HepG2 (cell line): ENCODE measurements at regions not wholly inside any gene's neighbourhood (a gene's known extent, or its start where the extent isn't known, plus 50 kb on each side); places are given as distances from the start of the nearest gene placed in this dataset.

ENCODE experiments used
- ATAC-seq: fragments of 200-7000 bp; cut with Tn5 transposase; 3 replicates; pipeline ENCODE4 v1.9.1; 2020; ENCODE audit warnings: mild to moderate bottlenecking, moderate library complexity
- BruUV-seq: library from RNA; stranded (reverse); fragments of 400-500 nt; replicated peaks from 2 replicates; lab custom pipeline; 2021; lab: Mats Ljungman, UMichigan
- CTCF ChIA-PET: fragments of 300-600 bp; formaldehyde crosslinking; extraction: SDS; loops from one replicate; lab custom pipeline; 2021; ENCODE audit warnings: low total read pairs, inconsistent platforms, low intra/inter-chr PET ratio; lab: Yijun Ruan, JAX
- POLR2A ChIA-PET: fragments of 350-600 bp; sonication (Branson Sonifier 250); formaldehyde crosslinking; loops from one replicate; lab custom pipeline; 2020; ENCODE audit warnings: antibody characterized with exemption, inconsistent platforms; lab: Yijun Ruan, JAX
- DNase-seq: peaks from one replicate; pipeline ENCODE4 v3.0.0-alpha.2; 2015; ENCODE audit warnings: low spot score
- FAIRE-seq: peaks from 3 replicates; lab custom pipeline; 2011; peaks lifted over from hg19 to GRCh38; lab: Jason Lieb, UNC
- H2AFZ ChIP-seq: one replicate; pipeline ENCODE4 v1.6.1; 2011; ENCODE audit warnings: low read length, inconsistent platforms
- H3K27ac ChIP-seq: fragments of 300-600 bp; 3 replicates; pipeline ENCODE4 v1.8.0; 2011; ENCODE audit warnings: mixed run types, mild to moderate bottlenecking, mixed read lengths, low read length, inconsistent platforms; ENCODE audit not compliant: insufficient read depth; ENCODE audit errors: extremely low read length
- H3K27me3 ChIP-seq, 2 experiments: fragments of 200-600 bp in 1 of 2; 2 replicates in 1 of 2; 3 replicates in 1 of 2; pipeline versions ENCODE4 v1.6.0 to v1.8.0; 2011; ENCODE audit warnings: low read length in 2 of 2, mild to moderate bottlenecking in 2 of 2, moderate library complexity in 2 of 2, inconsistent platforms in 1 of 2; ENCODE audit not compliant: insufficient read depth in 2 of 2, control insufficient read depth in 1 of 2
- H3K36me3 ChIP-seq, 2 experiments: fragments of 200-600 bp in 1 of 2; replicated peaks in 1 of 2; 2 replicates in 1 of 2; 3 replicates in 1 of 2; pipeline versions ENCODE4 v1.5.1 to v1.8.0; 2011; ENCODE audit warnings: low read length in 2 of 2, inconsistent platforms in 1 of 2; ENCODE audit not compliant: insufficient read depth in 2 of 2, control insufficient read depth in 1 of 2
- H3K4me1 ChIP-seq: 2 replicates; pipeline ENCODE4 v1.5.1; 2012; ENCODE audit warnings: low read length, inconsistent platforms; ENCODE audit not compliant: insufficient read depth
- H3K4me2 ChIP-seq: 2 replicates; pipeline ENCODE4 v1.6.0; 2011; ENCODE audit warnings: low read depth, low read length, inconsistent platforms
- H3K4me3 ChIP-seq, 3 experiments: fragments of 200-600 bp in 1 of 3; sonication (generic), shearing (Covaris generic) in 1 of 3; replicated peaks in 1 of 3; 2 replicates each; pipeline ENCODE4 v1.5.1; 2011 to 2016; ENCODE audit warnings: low read length in 3 of 3, inconsistent platforms in 2 of 3, low read depth in 2 of 3, mild to moderate bottlenecking in 2 of 3, control low read depth in 1 of 3, mixed read lengths in 1 of 3; ENCODE audit not compliant: insufficient read depth in 1 of 3
- H3K79me2 ChIP-seq: one replicate; pipeline ENCODE4 v1.6.1; 2011; ENCODE audit warnings: low read length, inconsistent platforms; ENCODE audit not compliant: insufficient read depth
- H3K9ac ChIP-seq: 2 replicates; pipeline ENCODE4 v1.6.0; 2011; ENCODE audit warnings: mild to moderate bottlenecking, low read depth, low read length, inconsistent platforms; ENCODE audit not compliant: insufficient read depth
- H3K9me3 ChIP-seq: 2 replicates; pipeline ENCODE4 v1.5.1; 2012; ENCODE audit warnings: mild to moderate bottlenecking, low read length
- H4K20me1 ChIP-seq: 2 replicates; pipeline ENCODE4 v1.6.0; 2011; ENCODE audit warnings: inconsistent platforms, mild to moderate bottlenecking, low read length, moderate library complexity; ENCODE audit not compliant: insufficient read depth
- EED ChIP-seq: sonication (generic); formaldehyde crosslinking; IDR thresholded peaks from 2 replicates; pipeline ENCODE4 v1.5.0; 2020; ENCODE audit warnings: mild to moderate bottlenecking, missing genetic modification reagents
- GTF2F1 ChIP-seq: fragments of 150-350 bp; IDR thresholded peaks from 2 replicates; pipeline ENCODE4 v1.6.1; 2014; ENCODE audit warnings: low read length
- MED1 ChIP-seq: sonication (generic); formaldehyde crosslinking; IDR thresholded peaks from 2 replicates; pipeline ENCODE4 v1.4.0; 2020; ENCODE audit warnings: missing genetic modification reagents
- PHF8 ChIP-seq: sonication (generic); formaldehyde crosslinking; IDR thresholded peaks from 2 replicates; pipeline ENCODE4 v1.5.0; 2020; ENCODE audit warnings: missing genetic modification reagents
- SNAI1 ChIP-seq: sonication (generic); formaldehyde crosslinking; IDR thresholded peaks from 2 replicates; pipeline ENCODE4 v1.5.0; 2020; ENCODE audit warnings: mild to moderate bottlenecking, missing genetic modification reagents, borderline replicate concordance
- TAF1 ChIP-seq: sonication (generic); formaldehyde crosslinking; IDR thresholded peaks from 2 replicates; pipeline ENCODE4 v1.4.0; 2020; ENCODE audit warnings: missing genetic modification reagents
- TOPORS ChIP-seq: sonication (generic); formaldehyde crosslinking; IDR thresholded peaks from 2 replicates; pipeline ENCODE4 v1.8.0; 2023; ENCODE audit warnings: mild to moderate bottlenecking, missing genetic modification reagents
- ZBTB1 ChIP-seq: sonication (generic); formaldehyde crosslinking; IDR thresholded peaks from 2 replicates; pipeline ENCODE4 v1.4.0; 2020; ENCODE audit warnings: missing genetic modification reagents, borderline replicate concordance
- ZNF18 ChIP-seq: sonication (generic); formaldehyde crosslinking; IDR thresholded peaks from 2 replicates; pipeline ENCODE4 v1.8.0; 2022; ENCODE audit warnings: mild to moderate bottlenecking, missing genetic modification reagents; ENCODE audit not compliant: insufficient replicate concordance
- ZNF431 ChIP-seq: sonication (generic); formaldehyde crosslinking; IDR thresholded peaks from 2 replicates; pipeline ENCODE4 v1.9.0; 2022; ENCODE audit warnings: missing genetic modification reagents, low read depth, mild to moderate bottlenecking, borderline replicate concordance
- ZNF512B ChIP-seq: sonication (generic); formaldehyde crosslinking; IDR thresholded peaks from 2 replicates; pipeline ENCODE4 v1.5.1; 2020; ENCODE audit warnings: missing genetic modification reagents, mild to moderate bottlenecking, borderline replicate concordance
- WGBS: methylation state at CpG from one replicate; pipeline ENCODE4 v1.1.6; 2017; ENCODE audit warnings: low lambda C conversion rate; 5-methylcytosine and 5-hydroxymethylcytosine counted together
- in situ Hi-C: cut with HindIII; loops from 2 replicates; pipeline ENCODE4 v1.10.0; 2017; ENCODE audit warnings: low pct_unique_long_range_greater_than_20kb; ENCODE audit not compliant: extremely low pct_ligation_motif_present
- intact Hi-C: fragments of 100-400 bp; cut with micrococcal nuclease; formaldehyde crosslinking; loops from one replicate; pipeline ENCODE4 v1.10.0; 2022; ENCODE audit not compliant: unreplicated experiment
- TF ChIP-seq, protein P1 (sequence below): sonication (generic); formaldehyde crosslinking; IDR thresholded peaks from 2 replicates; pipeline ENCODE4 v1.5.0; 2020; ENCODE audit warnings: mild to moderate bottlenecking, missing genetic modification reagents

DNA sequence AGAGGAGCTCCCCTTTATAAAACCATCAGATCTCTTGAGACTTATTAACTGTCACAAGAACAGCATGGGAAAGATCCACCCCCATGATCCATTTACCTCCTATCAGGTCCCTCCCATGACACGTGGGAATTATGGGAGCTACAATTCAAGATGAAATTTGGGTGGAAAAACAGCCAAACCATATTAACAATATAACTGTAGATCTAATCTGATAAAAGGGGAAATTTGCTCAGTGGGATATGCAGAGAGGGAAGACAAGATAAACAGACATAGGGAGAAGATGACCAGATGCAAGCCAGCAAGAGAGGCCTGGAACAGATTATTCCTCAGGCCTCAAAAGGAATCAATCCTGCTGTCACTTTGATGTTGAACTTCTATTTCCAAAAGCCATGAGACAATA lies 841.5 kb downstream of the LRRIQ3 start:
- ChIA-PET CTCF (no interaction called here), POLR2A (no interaction called here)
- Histone ChIP-seq H3K27ac (no peak overlapping the region), H3K36me3 (no peaks in the 10 kb centered on the region), H3K9me3 (peaks cover 89% of the 10 kb centered on the region), H3K4me2 (no peak overlapping the region), H3K4me1 (no peaks in the 10 kb centered on the region), H3K27me3 (no peaks in the 10 kb centered on the region), H4K20me1 (no peaks in the 10 kb centered on the region), H3K9ac (no peak overlapping the region), H3K79me2 (no peaks in the 10 kb centered on the region), H2AFZ (no peak overlapping the region), H3K4me3 (no peak overlapping the region)
- FAIRE-seq = no peak
- no peak for TF ChIP-seq TAF1 (CRISPR knock-in tag)
- TF ChIP-seq, protein P1, sequence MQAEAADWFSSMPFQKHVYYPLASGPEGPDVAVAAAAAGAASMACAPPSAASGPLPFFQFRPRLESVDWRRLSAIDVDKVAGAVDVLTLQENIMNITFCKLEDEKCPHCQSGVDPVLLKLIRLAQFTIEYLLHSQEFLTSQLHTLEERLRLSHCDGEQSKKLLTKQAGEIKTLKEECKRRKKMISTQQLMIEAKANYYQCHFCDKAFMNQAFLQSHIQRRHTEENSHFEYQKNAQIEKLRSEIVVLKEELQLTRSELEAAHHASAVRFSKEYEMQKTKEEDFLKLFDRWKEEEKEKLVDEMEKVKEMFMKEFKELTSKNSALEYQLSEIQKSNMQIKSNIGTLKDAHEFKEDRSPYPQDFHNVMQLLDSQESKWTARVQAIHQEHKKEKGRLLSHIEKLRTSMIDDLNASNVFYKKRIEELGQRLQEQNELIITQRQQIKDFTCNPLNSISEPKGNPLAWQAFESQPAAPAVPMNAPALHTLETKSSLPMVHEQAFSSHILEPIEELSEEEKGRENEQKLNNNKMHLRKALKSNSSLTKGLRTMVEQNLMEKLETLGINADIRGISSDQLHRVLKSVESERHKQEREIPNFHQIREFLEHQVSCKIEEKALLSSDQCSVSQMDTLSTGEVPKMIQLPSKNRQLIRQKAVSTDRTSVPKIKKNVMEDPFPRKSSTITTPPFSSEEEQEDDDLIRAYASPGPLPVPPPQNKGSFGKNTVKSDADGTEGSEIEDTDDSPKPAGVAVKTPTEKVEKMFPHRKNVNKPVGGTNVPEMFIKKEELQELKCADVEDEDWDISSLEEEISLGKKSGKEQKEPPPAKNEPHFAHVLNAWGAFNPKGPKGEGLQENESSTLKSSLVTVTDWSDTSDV = no peak
- BruUV-seq = no TSS peak
- DNase-seq = no peak
- ATAC-seq = no peak
- in situ Hi-C loops = no loop called here
- intact Hi-C loops = no loop called here
- 0% methylated on average over 1 of the region's 1 CpG for WGBS

- intact Hi-C loops = no loop called here
- Histone ChIP-seq H3K9ac (no peak overlapping the region), H3K27ac (no peak overlapping the region), H3K4me2 (no peak overlapping the region), H3K27me3 (no peaks in the 10 kb centered on the region), H3K36me3 (no peaks in the 10 kb centered on the region), H3K4me1 (no peaks in the 10 kb centered on the region), H4K20me1 (no peaks in the 10 kb centered on the region), H3K4me3 (no peak overlapping the region), H3K9me3 (peaks cover 82% of the 10 kb centered on the region), H3K79me2 (no peaks in the 10 kb centered on the region), H2AFZ (no peak overlapping the region)
- FAIRE-seq = no peak
- no peak for DNase-seq
- WGBS = no CpG with 5 or more reads among the region's 3 CpGs
- ChIA-PET CTCF (no interaction called here), POLR2A (no interaction called here)
- ATAC-seq = no peak
- BruUV-seq = no TSS peak
- in situ Hi-C loops = no loop called here
- TF ChIP-seq TAF1 (CRISPR knock-in tag) = no peak
- no peak for TF ChIP-seq ZBTB1 (CRISPR knock-in tag)
- no peak for TF ChIP-seq EED
- TF ChIP-seq GTF2F1 = no peak
- no peak for TF ChIP-seq ZNF18 (CRISPR knock-in tag)
- no peak for TF ChIP-seq TOPORS
- TF ChIP-seq ZNF431 (CRISPR knock-in tag) = no peak
- no peak for TF ChIP-seq PHF8
- TF ChIP-seq SNAI1 (CRISPR knock-in tag) = no peak
- no peak for TF ChIP-seq ZNF512B (CRISPR knock-in tag)
- TF ChIP-seq MED1 (CRISPR knock-in tag) = no peak
Measured at GRCh38 chr1:73343947-73344346, 854.0 kb downstream of the LRRIQ3 start.
